ENCODE measurements at regions not wholly inside any gene's neighbourhood (a gene's known extent, or its start where the extent isn't known, plus 50 kb on each side); places are given as distances from the start of the nearest gene placed in this dataset.
A peak's percentile ranks its signal among the peaks of the same experiment; 100 is the strongest.

DNA sequence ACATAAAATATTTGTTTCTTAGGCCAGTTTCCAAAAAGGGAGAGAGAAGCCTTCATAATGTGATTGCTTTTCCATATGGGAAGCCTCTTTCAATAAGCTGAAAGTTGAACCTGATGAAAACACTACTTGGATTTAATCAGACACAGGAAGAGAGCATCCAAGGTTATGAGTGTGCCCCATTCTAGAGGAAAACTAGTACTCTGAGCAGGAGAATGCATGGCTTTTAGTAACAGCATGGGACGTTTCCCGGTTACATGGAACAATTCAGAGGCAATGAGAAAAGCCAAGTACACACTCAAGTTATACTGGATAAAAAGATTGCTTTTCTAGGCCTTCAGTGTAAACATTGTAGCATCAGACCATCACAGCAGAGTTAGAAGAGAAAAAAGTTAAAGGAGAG lies 315.8 kb downstream of the ZNF516 start:
- no peak for DNase-seq

DNA sequence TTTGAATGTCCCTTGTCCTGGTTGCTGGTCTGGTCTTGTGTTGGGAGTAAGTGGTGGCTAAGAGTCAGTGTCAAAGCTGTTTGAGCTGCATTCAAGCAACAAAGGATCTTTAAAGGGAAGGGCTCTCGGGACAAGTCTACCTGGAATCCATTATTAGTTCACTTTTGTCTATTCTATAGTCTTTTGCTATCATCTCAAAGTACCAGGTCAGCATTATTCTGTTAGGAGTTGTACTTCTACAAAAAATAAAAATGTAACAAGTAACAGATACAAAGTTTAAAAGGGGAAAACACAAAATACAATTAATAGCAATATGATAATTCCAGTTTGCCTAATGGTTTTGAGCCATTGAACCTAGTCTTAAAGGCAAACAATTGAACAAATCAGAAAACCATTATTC lies 317.9 kb downstream of the ZNF516 start:
- DNase-seq, result no peak

DNA sequence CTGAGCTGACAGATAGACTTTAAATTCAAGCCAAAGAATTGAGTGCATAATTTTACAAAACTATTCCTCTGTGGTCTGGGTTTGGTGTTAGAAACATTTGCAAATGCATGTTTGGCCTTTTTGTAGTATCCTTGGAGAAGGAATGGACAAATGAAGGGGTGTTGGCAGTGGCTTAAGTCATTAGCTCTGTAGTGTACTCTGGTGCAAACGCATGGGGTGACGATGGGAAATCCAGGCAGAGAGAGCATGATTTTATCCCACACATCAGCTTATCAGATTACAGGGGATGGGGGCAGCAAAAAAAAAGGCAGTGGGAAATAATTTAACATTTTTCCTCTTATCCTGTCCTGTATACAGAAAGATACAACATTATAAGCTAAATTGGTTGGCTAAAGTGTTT lies 320.6 kb downstream of the ZNF516 start:
- no peak for DNase-seq

DNA sequence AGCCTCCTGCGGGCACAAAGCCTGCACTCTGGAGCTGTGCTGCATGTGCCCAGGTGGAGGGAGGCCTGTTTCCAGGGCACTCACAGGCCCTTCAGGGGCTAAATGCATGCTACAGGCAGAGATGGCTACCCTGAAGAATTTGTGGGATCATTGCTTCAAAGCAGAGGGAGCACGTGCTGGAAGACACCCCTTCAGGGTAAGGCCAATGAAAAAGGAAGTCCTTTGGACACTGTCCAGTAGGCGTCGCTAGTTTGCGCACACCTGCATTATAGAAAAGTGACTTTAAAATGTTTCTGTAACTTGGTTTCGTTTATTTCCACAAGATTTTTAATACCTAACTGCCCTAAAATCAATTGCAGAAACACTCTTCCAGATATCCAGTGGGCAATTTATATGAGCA lies 325.3 kb downstream of the ZNF516 start:
- no peak for DNase-seq

DNA sequence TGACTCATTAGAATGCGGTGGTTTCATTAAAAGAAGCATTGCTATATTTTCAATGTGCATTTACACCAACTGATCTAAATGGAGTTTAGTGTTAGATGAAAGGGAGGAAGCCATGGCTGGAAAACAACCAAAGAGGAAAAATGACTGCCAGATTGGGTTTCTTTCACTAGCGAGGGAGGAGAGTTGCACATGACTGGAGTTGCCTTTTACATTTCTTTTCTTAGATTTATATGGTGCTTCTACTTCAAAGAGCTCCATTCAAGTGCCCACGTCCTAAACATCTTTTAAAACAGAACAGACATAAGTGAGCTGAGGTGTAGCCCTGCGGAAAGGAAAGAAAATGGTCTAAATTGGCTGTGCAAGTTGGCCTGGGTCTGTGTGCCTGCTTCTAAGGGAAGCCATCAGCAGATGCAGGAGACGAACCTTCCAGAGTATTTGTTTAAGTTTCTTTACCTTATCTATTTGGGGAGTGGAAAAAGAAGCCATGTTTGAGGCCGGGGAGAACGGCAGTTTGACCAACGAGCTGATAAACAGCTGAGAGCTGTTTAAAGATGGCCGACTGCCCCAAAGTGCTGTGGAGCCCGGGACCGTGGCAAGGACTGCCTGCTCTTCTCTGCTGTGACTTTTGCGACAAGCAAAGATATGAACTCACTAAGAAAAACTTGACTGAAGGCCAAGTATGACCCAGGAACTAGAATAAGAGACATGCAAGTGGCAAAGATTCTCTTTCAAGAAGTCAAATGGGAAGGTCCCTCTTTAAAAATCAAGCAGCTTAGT lies 327.0 kb downstream of the ZNF516 start:
- no peak for DNase-seq

DNA sequence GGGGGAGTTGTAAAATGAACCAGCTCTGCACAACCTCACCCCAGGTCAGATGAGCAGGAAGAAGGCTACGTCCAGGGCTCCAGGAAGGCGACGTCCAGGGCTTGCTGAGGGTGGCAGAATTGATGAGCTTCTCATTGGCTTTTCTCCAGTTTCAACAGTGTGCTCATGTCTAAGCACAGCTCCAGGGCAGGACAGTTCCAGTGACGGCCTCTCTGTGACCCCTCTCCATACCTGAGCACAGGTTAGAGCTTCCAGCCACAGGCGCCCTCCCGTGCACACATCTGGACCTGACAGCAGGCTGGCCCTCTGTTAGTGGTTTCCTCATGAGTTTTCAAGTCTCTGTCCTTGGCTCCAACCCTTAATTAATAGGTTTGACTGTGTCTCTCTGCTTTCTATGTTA lies 327.6 kb downstream of the ZNF516 start:
- no peak for DNase-seq

DNA sequence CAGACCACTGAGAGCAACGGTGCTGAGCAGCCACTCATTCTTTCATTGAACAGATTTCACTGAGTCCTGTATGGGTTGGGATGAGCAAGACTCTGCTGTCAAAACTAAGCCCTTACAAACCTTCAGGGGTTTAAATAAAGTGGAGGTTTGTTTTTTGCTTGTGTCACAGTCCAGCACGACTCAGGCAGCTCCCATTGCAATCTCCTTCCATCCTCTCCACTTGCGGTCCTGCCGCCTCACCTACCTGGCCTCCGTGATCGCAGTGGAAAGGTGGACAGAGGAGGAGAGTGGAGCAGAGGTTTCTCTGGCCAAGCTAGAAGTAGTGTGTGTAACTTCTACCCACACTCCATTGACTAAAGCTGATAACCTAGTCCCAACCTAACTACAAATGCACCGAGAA lies 332.2 kb downstream of the ZNF516 start:
- DNase-seq, result no peak

DNA sequence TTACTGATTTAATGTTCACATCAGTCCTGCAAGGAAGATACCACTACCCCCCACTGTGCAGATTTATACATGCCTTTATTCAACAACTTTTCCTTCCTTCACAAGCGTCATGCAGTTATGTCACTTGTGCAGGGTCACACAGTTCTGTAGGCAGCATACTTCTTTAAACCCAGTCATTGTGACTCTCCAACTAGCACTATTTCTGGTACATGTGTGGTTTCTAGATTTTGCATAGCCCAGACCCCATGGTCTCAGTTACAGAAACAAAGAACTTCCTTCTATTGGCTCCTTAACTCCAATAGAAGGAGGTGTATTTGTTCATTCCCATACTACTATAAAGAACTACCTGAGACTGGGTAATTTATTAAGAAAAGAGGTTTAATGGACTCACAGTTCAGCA lies 333.1 kb downstream of the ZNF516 start:
- DNase-seq, result no peak

DNA sequence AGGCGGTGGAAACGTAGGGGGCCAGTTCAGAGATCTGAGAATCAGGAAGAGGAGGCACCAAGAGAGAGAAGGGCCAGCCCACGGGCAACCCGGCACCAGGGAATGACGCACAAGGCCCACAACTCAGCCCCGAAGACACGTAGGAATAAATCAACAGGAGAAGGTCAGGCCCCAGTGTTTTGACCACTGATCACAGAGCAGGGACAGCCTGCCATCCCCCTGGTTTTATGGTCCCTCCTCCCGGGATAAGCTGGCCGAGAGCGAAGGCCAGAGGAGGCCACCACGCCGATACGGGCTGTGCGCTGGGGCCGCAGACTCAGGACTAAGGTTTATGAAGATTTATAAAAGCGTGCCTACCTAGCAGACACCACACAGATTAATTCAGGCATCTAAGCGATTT lies 341.4 kb downstream of the ZNF516 start:
- DNase-seq, result no peak

DNA sequence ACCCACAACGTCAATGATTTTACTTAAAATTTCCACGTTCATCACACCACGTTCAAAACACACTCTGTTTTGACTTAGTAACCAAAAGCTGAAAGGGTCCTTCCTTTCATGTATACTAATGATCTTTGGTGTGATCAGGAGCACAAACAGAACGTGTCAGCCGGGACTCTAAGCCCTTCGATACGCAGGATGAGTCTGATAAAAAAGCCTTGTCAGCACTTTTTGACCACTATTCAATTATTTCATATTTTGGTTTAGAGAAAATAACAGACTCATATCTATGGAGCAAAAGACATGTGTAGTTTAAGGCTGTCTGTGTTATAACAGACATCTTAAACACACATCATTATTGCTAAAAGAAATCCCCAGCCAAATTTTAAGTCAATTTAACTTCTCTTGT lies 345.3 kb downstream of the ZNF516 start:
- no peak for DNase-seq

DNA sequence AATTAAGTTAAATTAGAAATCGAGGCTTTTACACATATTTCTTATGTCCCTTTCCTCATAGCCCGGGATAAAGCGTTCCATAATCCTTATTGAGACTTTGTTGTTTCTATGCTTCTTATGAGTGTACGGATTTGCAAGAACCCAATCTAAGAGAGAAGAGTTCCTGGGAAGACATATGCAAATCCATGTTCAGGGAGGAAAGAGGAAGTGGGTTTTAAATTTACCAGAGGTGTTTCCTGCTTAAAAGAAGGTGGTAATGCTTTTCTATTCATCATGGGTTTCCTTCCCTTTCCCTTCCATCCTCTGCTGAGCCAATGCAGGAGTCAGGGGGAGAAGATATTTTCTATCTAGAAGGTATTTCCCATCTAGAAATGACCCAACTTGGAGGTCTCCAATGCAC lies 345.8 kb downstream of the ZNF516 start:
- DNase-seq, result no peak

DNA sequence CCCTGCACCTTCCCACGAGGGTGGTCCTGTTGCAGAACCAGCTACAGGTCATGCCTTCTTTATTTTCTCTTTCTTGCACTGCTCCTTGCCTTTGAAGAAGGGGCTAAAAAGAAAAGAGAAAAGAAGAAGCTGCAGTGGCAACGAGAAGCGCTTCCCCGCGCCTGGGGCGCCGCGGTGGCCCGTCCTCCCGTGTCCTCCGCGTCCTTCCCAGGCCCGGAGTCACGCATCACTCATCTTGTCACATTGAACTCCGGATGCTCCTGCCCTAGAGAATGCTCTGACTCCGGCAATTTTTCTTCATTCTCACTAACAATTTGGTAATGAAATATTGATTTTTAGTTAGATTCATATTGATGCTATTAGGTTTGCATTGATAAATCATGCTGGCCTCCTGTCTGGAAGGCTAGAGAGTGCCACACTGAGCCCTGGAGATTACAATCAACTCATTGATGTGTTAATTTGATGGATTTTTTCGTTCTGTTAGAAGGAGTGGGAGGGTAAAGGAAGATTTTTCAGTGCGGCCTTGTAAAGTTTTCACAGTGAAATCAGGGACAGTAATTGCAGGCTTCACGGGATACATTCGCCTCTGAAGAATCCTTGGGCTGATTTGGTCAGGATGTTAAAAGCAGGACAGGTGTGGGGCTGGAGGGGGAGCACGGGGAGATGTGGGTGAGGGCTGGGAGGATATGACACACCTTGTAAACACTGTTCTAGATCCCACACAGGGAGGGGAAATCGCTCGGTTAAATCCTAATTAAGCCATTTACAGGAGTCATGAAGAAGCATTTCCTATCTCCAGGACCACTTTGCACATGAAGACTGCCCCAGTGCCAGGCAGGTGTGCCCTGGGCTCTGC lies 349.3 kb downstream of the ZNF516 start:
- DNase-seq, result no peak

DNA sequence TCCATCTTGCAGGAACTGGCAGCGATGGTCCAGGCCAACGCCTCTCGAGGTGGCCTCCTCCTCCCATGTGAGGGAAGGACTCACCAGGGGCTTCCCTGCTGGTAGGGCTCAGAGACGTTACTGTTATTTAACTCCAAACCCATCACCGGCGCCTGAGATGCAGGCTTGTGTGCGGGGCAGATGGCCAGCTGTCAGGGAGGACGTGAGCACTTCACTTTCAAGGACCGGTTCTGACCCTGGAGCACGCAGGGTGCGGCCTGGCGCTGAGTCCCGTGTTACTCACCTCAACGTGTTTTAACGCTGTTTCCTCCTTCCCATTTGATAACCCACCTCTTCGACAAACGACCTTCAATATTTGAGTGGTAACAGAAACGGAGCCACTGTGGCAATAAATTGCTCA lies 350.2 kb downstream of the ZNF516 start:
- no peak for DNase-seq

DNA sequence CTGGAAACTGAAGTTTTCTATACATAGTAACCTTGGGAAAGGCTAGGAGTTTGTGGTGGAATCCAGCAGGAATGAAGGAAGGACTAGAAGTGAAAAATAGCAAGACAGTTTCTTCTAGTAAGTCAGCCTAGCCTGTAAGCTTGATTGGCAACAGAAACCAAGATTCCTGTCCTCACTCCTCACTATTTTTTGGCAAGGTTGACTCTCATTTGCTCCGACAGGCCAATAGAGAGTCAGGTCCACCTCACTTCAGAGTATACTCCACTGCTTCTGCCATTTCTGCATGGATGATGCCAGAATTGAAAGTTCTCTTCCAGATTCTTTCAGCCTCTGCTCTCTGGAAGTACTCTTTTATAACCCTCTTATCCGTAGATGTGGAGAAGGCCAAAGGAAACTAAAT lies 352.4 kb downstream of the ZNF516 start:
- no peak for DNase-seq

DNA sequence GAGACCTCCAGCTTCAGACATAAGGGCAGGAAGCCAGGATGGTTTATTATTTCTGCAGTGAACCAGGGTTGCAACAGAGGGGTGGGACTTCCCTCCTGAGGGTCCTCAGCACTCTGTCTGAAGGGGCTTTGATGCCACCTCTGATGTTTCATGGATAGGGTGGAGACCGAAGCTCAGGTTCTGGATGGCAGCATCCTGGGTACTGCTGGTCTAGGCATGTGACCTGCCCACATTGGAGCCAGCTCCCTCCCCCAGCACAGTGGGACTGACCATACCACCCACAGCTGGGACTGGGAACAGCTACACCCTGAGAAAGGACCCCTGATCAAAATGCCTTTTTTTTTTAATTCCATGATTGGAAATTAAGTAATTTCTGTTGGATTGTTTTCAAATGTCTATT lies 355.2 kb downstream of the ZNF516 start:
- DNase-seq, result no peak

DNA sequence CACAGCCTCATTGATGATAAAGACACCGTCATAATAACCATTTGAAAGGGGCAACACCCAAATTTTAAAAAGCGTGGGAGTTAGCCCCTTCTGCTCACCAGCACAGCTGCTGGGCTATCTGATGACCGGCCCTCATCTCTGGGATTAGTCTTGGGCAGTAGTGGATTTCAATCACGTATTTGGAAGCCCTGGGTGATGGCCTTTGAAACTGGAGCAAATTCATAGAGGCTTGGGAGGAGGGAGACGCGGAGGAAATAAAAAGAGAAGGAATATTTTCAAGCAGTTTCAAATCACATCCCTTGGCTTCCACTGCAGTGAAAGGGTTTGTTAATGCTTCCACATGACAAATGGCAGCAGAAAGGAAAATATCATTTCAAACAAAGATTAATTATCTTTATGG lies 357.8 kb downstream of the ZNF516 start:
- no peak for DNase-seq

DNA sequence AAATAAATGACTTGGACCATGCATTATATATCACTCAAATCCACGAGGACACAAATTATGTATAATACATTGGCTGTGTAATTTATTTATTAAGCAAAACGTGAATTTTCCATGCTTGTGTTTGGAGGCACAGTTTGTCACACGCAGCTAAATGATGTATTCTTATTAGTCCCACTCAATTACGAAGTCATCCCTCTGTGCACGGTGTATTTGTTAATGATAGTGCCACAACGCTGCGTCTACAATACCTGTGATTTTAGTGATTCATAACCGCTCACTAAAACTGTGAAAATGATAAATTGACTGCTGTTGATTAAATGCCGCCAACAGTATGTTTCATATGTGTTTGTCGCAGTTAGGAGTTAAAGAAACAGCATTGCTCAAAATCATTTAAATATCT lies 358.3 kb downstream of the ZNF516 start:
- DNase-seq, result no peak

DNA sequence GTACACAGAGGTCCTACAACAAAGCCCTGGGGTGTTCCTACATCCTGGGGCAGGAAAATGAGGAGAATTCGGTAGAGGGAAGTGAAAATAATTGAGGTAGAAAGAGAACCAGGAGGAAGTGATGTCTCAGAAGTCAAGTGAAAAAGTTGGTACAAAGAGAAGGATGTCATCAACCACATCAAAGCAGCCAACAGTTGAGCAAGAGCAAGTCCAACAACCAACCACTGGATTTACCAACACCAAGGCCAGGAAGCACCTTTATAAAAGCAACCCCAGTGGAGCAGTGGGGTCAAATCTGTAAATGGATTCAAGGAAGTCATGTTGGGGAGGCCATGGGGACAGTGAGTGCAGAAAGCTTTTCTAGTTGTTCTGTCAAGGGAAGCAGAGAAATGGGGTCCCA lies 360.4 kb downstream of the ZNF516 start:
- DNase-seq, result no peak

DNA sequence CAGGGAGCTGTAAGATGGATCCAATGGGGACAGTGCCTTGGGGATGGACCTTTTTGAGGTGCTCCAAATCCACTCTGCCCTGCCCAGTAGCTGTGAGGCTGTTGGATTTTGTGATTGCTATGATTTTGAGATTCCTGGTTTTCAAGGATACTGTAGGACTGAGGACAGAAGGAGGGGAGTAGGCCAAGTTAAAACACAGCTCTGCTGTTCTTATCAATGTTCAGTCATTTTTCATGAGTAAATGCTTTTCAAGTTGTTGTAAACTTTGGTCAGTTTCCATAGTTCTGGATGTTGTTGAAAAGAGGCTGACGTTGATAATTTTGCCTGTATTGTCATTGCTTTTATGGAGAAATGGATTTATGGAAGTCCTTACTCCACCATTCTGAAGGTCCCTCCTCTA lies 361.2 kb downstream of the ZNF516 start:
- DNase-seq, result no peak

DNA sequence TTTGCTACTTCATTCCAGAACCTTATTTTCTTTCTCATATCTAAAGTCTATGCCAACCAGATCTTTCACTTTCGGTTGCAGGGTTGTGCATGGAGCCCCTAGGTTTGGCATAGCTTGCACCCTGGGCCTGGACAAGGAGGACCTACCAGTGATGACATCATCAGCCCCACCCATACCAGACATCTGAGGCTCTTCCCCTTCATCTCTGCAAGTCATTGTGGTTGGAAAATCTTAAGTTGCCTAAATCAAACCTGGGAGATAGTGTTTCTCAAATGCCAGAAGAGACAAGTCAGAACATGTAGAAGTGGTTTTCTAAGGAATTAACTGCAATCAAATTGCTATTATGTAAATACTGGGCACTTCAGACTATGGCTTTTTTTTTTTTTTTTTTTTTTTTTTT lies 363.3 kb downstream of the ZNF516 start:
- peak; percentile 45 for DNase-seq

DNA sequence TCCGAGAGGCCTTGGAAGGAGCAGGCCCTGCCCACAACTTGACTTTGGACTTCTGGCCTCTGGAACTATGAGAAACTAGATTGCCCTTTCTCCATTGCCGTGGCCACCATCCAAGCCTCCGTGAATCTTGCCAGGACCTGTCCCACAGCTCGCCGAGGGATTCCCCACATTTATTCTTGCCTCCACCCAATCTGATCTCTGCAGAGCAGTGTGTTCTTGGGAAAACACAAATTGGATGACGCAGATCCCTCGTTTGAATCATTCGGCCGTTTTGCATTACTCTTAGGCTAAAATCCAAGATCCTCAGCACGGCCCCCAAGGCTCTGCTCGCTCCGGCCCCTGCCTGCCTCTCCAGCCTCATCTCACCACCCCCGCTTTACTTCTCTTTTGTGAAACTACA lies 364.2 kb downstream of the ZNF516 start:
- peak; percentile 51 for DNase-seq

DNA sequence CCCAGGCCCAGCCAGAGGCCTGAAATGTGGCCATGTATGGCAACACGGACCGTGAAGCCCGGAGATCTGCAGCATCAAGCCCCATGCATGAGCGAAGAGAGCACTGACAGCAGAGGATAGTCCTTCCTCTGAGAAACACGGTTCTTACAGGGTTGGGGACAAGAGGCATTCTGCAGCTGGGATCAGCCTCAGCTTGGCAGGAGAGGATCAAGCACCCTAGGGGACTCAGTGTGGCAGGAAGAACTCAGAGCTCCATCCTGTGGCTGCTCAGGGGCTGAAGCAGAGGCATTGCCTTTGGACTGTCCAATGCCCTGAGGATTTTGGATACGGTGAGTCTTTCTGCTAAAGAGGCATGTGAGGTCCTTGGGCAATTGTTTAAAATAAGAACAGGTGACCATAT lies 368.7 kb downstream of the ZNF516 start:
- DNase-seq, result no peak

DNA sequence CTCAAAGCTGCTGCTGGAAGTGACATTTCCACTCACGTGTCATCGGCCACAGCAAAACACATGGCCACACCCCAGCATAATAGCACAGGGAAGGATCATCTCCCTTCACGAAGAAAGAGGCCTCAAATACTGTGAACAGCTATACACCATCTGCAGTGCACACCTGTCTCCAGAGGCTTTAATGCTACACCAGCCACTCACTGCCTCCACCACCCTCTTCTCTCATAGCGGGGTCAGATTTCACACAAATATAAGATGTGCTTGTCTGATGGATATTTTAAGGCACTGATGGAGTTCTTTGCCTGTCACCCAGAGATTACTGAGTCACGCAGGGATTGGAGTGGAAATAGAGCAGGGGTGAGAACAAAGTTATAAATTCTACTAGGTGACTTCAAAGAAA lies 374.0 kb downstream of the ZNF516 start:
- no peak for DNase-seq

DNA sequence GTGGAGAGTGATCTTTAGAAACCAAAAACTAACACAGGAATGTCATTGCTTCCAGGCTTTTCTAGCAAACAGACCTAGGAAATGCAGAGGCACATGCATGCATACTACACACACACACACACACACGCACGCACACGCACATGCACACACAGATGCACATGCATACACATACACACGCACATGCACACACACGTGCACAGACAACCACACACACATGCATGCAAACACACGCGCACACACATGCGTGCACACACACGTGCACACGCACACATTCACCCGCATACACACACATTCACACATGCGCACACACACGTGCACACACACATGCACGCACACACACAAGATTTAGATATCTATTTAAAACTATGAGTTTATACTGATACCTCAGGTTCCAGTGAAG lies 379.5 kb downstream of the ZNF516 start:
- DNase-seq, result no peak

DNA sequence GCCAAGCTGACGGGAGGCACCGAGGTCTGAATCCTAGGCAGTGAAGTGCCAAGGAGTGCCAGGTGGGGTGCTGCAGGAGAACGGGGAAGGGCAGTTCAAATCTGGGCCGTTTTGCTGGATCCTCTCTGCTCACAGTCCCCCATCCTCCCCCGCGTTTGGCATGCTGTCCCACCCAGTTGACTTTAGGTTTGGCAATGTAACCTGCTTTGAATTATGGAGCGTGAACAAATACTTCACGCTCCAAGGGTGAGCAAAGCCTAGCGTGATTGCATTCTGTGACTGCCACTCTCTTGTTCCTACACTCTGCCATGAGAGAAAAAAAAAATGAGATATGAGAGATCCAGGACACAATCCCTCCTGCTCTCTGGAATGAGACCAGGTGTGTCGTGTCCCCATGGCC lies 381.9 kb downstream of the ZNF516 start:
- DNase-seq, result no peak
